Smooth muscle cell (in vitro differentiated cells): ENCODE measurements at regions not wholly inside any gene's neighbourhood (a gene's known extent, or its start where the extent isn't known, plus 50 kb on each side); places are given as distances from the start of the nearest gene placed in this dataset.

Experiments used
- DNase-seq: peaks from one replicate; lab custom pipeline; 2025; ENCODE audit not compliant: unreplicated experiment; lab: John Stamatoyannopoulos, UW
- H2AFZ ChIP-seq: fragments of 200-600 bp; sonication (generic); 2 replicates; pipeline ENCODE4 v1.6.0; 2016; ENCODE audit warnings: antibody characterized with exemption, low read depth, mild to moderate bottlenecking
- H3F3A ChIP-seq: fragments of 200-600 bp; sonication (generic); 2 replicates; pipeline ENCODE4 v1.6.0; 2017; ENCODE audit warnings: antibody characterized with exemption, low read depth
- H3K27ac ChIP-seq: fragments of 200-600 bp; sonication (generic); 2 replicates; pipeline ENCODE4 v1.5.1; 2016; ENCODE audit warnings: low read depth, mild to moderate bottlenecking
- H3K27me3 ChIP-seq: fragments of 200-600 bp; sonication (generic); 2 replicates; pipeline ENCODE4 v1.6.1; 2016; ENCODE audit warnings: low read depth, mild to moderate bottlenecking
- H3K36me3 ChIP-seq: fragments of 200-600 bp; sonication (generic); 2 replicates; pipeline ENCODE4 v1.5.1; 2016; ENCODE audit warnings: low read depth
- H3K4me1 ChIP-seq: fragments of 200-600 bp; sonication (generic); 2 replicates; pipeline ENCODE4 v1.5.1; 2016; ENCODE audit warnings: low read depth
- H3K4me2 ChIP-seq: fragments of 200-600 bp; sonication (generic); 2 replicates; pipeline ENCODE4 v1.6.0; 2016; ENCODE audit warnings: mild to moderate bottlenecking
- H3K4me3 ChIP-seq: fragments of 200-600 bp; sonication (generic); 2 replicates; pipeline ENCODE4 v1.5.1; 2016; ENCODE audit warnings: mild to moderate bottlenecking
- H3K79me2 ChIP-seq: fragments of 200-600 bp; sonication (generic); 2 replicates; pipeline ENCODE4 v1.6.0; 2016; ENCODE audit warnings: low read depth, mild to moderate bottlenecking
- H3K9ac ChIP-seq: fragments of 200-600 bp; sonication (generic); 2 replicates; pipeline ENCODE4 v1.6.0; 2016; ENCODE audit warnings: low read depth
- H3K9me3 ChIP-seq: fragments of 200-600 bp; sonication (generic); replicated peaks from 2 replicates; pipeline ENCODE4 v1.5.1; 2016; ENCODE audit warnings: low read depth
- H4K20me1 ChIP-seq: fragments of 200-600 bp; sonication (generic); 2 replicates; pipeline ENCODE4 v1.6.0; 2016; ENCODE audit warnings: low read depth
- CTCF ChIP-seq: fragments of 200-600 bp; sonication (generic); IDR thresholded peaks from 2 replicates; pipeline ENCODE4 v1.5.1; 2017; ENCODE audit warnings: borderline replicate concordance, mild to moderate bottlenecking, antibody characterized with exemption; ENCODE audit not compliant: insufficient read depth, poor library complexity, severe bottlenecking
- WGBS: methylation state at CpG from one replicate; pipeline ENCODE4 v1.1.7; 2016; ENCODE audit warnings: low lambda C conversion rate; 5-methylcytosine and 5-hydroxymethylcytosine counted together

GRCh38 chr1:81605023-81605422, 195.7 kb upstream of the ADGRL2 start:
- Histone ChIP-seq H3F3A (no peaks in the 10 kb centered on the region), H3K9me3 (no peaks in the 10 kb centered on the region), H3K27ac (no peak overlapping the region), H4K20me1 (no peaks in the 10 kb centered on the region), H2AFZ (no peak overlapping the region), H3K4me1 (no peaks in the 10 kb centered on the region), H3K9ac (no peak overlapping the region), H3K4me3 (no peak overlapping the region), H3K4me2 (no peak overlapping the region), H3K27me3 (no peaks in the 10 kb centered on the region), H3K79me2 (no peaks in the 10 kb centered on the region), H3K36me3 (no peaks in the 10 kb centered on the region)
- no peak for TF ChIP-seq CTCF
- no peak for DNase-seq

- H3F3A ChIP-seq = no peaks in the 10 kb centered on the region
- no peak overlapping the region for H3K4me2 ChIP-seq
- no peak overlapping the region for H3K27ac ChIP-seq
- peaks cover 9% of the 10 kb centered on the region for H3K4me1 ChIP-seq
- H4K20me1 ChIP-seq = no peaks in the 10 kb centered on the region
- no peak for TF ChIP-seq CTCF
- H3K4me3 ChIP-seq = no peak overlapping the region
- H3K9me3 ChIP-seq = no peaks in the 10 kb centered on the region
- WGBS = 86% methylated on average over 3 of the region's 3 CpGs
- H3K36me3 ChIP-seq = no peaks in the 10 kb centered on the region
- no peaks in the 10 kb centered on the region for H3K27me3 ChIP-seq
- no peak overlapping the region for H2AFZ ChIP-seq
- H3K9ac ChIP-seq = no peak overlapping the region
- no peak for DNase-seq
- H3K79me2 ChIP-seq = no peaks in the 10 kb centered on the region
Observed at GRCh38 chr1:81600878-81601622, 199.7 kb upstream of the ADGRL2 start.

- no peak for TF ChIP-seq CTCF
- 67% methylated on average over 1 of the region's 1 CpG for WGBS
- no peaks in the 10 kb centered on the region for H3F3A ChIP-seq
- no peaks in the 10 kb centered on the region for H3K9me3 ChIP-seq
- no peaks in the 10 kb centered on the region for H3K79me2 ChIP-seq
- peaks cover 9% of the 10 kb centered on the region for H3K4me1 ChIP-seq
- H3K4me3 ChIP-seq = no peak overlapping the region
- no peak overlapping the region for H3K27ac ChIP-seq
- no peak overlapping the region for H2AFZ ChIP-seq
- no peaks in the 10 kb centered on the region for H4K20me1 ChIP-seq
- no peak overlapping the region for H3K9ac ChIP-seq
- H3K36me3 ChIP-seq = no peaks in the 10 kb centered on the region
- DNase-seq = no peak
- no peaks in the 10 kb centered on the region for H3K27me3 ChIP-seq
- H3K4me2 ChIP-seq = no peak overlapping the region
Observed at GRCh38 chr1:81600363-81600762, 200.4 kb upstream of the ADGRL2 start.

- Histone ChIP-seq H3K27ac (no peak overlapping the region), H3K27me3 (no peaks in the 10 kb centered on the region), H3K4me2 (no peak overlapping the region), H3K4me1 (peaks cover 9% of the 10 kb centered on the region), H4K20me1 (no peaks in the 10 kb centered on the region), H3F3A (no peaks in the 10 kb centered on the region), H3K79me2 (no peaks in the 10 kb centered on the region), H2AFZ (no peak overlapping the region), H3K9me3 (no peaks in the 10 kb centered on the region), H3K36me3 (no peaks in the 10 kb centered on the region), H3K4me3 (no peak overlapping the region), H3K9ac (no peak overlapping the region)
- no peak for TF ChIP-seq CTCF
- WGBS = 92% methylated on average over 4 of the region's 4 CpGs
- no peak for DNase-seq
Observed at GRCh38 chr1:81598623-81599022, 202.1 kb upstream of the ADGRL2 start.
